ENCODE measurements at regions not wholly inside any gene's neighbourhood (a gene's known extent, or its start where the extent isn't known, plus 50 kb on each side); places are given as distances from the start of the nearest gene placed in this dataset.
"Not testable (repeated sequence)": the region's sequence is repeated elsewhere in the genome, so short reads cannot be mapped to it uniquely, and the experiment has no call there.

- not testable (repeated sequence) for TF ChIP-seq POLR2AphosphoS5, POLR2A, TAF1, SPI1 (IDR thresholded peaks at IDR 0.05; ENCODE audit: low read depth, low read length)
Measured at GRCh38 chr9:99498979-99499378, 276.9 kb downstream of the SEC61B start.

All from GM12891 (cell line).